Activated naive CD8-positive, alpha-beta T cell treated with anti-CD3 and anti-CD28 coated beads, Interleukin-2, amount 10 ng/mL, durations not matched to agents 7 days and 5 days (primary cell): ENCODE measurements at regions not wholly inside any gene's neighbourhood (a gene's known extent, or its start where the extent isn't known, plus 50 kb on each side); places are given as distances from the start of the nearest gene placed in this dataset.
"Not testable (repeated sequence)": the region's sequence is repeated elsewhere in the genome, so short reads cannot be mapped to it uniquely, and the experiment has no call there.

Experiments used
- ATAC-seq: fragments of 150-1000 bp; cut with Tn5 transposase; one replicate; pipeline ENCODE4 v1.10.0; 2021; ENCODE audit warnings: low read depth, moderate library complexity
- POLR2A ChIA-PET: fragments of 350-600 bp; sonication (Branson Sonifier 250); formaldehyde crosslinking; loops from one replicate; lab custom pipeline; 2021; ENCODE audit warnings: antibody characterized with exemption; lab: Charles Lee
- DNase-seq: peaks from one replicate; pipeline ENCODE4 v3.0.0; 2021
- H3K27ac Mint-ChIP-seq: one replicate; pipeline ENCODE4 v1.8.0; 2022; ENCODE audit warnings: mild to moderate bottlenecking, mixed read lengths
- H3K27me3 Mint-ChIP-seq: one replicate; pipeline ENCODE4 v1.8.0; 2022; ENCODE audit warnings: mild to moderate bottlenecking, moderate library complexity, mixed read lengths
- H3K36me3 Mint-ChIP-seq: one replicate; pipeline ENCODE4 v1.8.0; 2021; ENCODE audit warnings: mild to moderate bottlenecking, mixed read lengths
- H3K4me1 Mint-ChIP-seq: one replicate; pipeline ENCODE4 v1.8.0; 2021; ENCODE audit warnings: mixed read lengths
- H3K4me3 Mint-ChIP-seq: one replicate; pipeline ENCODE4 v1.8.0; 2022; ENCODE audit warnings: mild to moderate bottlenecking, moderate library complexity, mixed read lengths
- H3K9me3 Mint-ChIP-seq: one replicate; pipeline ENCODE4 v1.8.0; 2021; ENCODE audit warnings: mixed read lengths

DNA sequence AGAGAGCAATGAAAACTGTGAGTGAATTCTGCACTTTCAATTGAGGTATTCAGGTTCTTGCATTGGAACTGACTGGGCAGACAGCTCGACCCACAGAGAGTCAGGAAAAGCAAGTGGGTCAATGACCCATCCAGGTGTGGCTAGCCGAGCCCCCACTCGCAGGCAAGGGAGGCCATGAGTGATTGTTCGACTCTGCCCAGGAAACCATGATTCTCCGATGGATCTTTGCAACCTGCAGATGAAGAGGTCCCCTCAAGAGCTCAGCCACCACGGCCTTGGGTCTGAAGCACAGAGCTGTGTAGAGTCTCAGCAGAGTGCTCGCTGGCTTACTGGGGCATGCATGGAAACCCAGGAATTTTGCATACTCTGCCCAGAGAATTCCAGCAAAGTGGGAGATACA is 4215.4 kb upstream of the OR11H1 start:
- H3K27me3 Mint-ChIP-seq, DNase-seq, H3K36me3 Mint-ChIP-seq, H3K4me1 Mint-ChIP-seq, ATAC-seq, POLR2A ChIA-PET, H3K4me3 Mint-ChIP-seq, H3K27ac Mint-ChIP-seq: not testable (repeated sequence)
- H3K9me3 Mint-ChIP-seq, result peaks cover 34% of the 10 kb centered on the region

DNA sequence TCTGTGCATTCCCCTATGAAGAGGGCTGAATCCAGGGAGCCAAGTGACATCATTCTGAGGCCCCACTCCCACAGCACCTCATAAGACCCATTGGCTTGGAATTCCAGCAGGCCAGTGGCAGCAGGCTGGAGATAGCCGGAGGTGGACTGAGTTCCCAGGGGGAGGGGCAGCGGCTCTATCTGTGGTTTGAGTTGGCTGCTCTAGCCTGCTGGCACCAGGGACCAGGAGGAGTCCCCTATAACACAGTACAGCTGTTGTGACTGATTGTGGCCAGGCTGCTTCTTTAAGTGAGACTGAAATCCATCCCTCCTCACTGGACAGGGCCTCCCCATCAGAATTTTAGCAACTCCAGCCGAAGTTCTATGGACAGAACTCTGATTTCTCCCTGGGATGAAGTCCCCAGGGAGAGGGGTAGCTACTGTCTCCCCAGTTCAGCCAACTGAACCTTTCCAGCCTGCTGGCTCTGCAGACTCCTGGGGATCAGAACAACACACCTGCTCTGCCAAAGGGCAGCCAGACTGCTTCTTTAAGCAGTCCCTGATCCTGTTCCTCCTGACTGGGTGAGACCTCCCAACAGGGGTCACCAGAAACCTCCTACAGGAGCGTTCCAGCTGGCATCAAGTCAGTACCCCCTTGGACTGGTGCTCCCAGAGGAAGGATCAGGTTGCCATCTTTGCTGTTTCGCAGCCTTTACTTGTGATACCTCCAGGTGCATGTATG is 4214.8 kb upstream of the OR11H1 start:
- H3K4me3 Mint-ChIP-seq, DNase-seq, POLR2A ChIA-PET, H3K36me3 Mint-ChIP-seq, ATAC-seq, H3K27ac Mint-ChIP-seq, H3K27me3 Mint-ChIP-seq, H3K4me1 Mint-ChIP-seq: not testable (repeated sequence)
- H3K9me3 Mint-ChIP-seq, result peaks cover 31% of the 10 kb centered on the region

DNA sequence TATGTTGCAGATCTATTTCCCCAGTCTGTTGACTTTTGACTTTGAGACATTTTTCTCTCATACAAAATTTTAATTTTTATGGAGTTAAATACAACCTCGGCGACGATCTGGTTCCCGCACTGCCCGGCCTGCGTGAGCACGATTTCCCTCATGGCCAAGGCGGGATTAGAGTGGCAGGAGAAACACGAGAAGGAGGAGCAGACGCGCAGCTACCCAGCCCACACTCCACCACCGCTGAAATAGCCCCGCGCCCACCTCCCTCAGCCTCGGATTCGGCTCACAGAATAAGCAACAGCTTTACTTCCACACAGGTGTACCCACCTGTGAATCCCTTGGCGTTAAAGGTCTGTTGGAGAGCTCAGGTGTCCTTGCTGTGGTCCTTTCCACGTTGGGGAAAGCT is 4209.4 kb upstream of the OR11H1 start:
- peaks cover 19% of the 10 kb centered on the region for H3K9me3 Mint-ChIP-seq
- H3K4me3 Mint-ChIP-seq, DNase-seq, POLR2A ChIA-PET, H3K27ac Mint-ChIP-seq, H3K4me1 Mint-ChIP-seq, ATAC-seq, H3K27me3 Mint-ChIP-seq, H3K36me3 Mint-ChIP-seq: not testable (repeated sequence)

DNA sequence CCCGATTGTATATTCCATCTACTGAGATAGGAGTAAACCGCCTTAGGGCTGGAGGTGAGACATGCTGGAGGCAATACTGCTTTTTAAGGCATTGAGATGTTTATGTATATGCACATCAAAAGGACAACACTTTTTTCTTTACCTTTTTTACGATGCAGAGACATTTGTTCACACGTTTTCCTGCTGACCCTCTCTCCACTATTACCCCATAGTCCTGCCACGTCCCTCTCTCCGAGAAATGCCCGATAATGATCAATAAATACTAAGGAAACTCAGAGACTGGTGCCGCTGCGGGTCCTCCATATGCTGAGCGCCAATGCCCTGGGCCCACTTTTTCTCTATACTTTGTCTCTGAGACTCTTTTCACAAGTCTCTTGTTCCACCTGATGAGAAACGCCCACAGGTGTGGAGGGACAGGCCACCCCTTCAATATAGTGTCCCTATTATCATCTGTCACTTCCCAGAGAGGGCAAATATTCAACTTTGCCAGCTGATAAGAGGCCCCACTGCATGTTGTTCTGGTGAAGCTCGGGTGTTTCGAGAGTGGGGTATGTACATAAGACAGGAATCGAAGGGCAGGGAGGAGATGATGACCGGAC is 4203.5 kb upstream of the OR11H1 start:
- POLR2A ChIA-PET, ATAC-seq, H3K27me3 Mint-ChIP-seq, H3K4me3 Mint-ChIP-seq, DNase-seq, H3K36me3 Mint-ChIP-seq, H3K27ac Mint-ChIP-seq, H3K4me1 Mint-ChIP-seq: not testable (repeated sequence)
- peaks cover 33% of the 10 kb centered on the region for H3K9me3 Mint-ChIP-seq

DNA sequence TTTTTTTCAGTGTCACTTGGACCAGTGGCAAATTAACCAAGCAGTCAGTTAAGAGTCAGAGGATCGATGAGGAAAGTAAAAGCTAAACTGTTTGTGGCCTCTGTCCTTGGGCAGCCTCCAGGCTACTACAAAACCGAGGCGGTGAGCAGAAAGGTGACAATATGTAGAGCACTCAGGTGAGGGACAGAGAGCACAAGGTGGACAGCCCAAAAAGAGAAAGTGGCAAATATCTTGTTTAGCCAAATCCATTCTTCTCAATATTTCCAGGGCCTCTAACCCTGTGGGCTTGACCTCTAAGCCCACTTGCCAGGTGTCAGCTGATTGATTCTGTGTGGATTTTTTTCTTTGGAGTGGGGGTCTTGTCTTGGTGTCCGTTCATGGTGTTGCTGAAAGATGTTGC is 4202.2 kb upstream of the OR11H1 start:
- ATAC-seq (no peak), DNase-seq (no peak)
- Mint-ChIP-seq H3K36me3 (no peaks in the 10 kb centered on the region), H3K27ac (no peak overlapping the region), H3K4me1 (no peaks in the 10 kb centered on the region), H3K4me3 (no peak overlapping the region), H3K27me3 (no peaks in the 10 kb centered on the region), H3K9me3 (peaks cover 34% of the 10 kb centered on the region)
- POLR2A ChIA-PET, result no interaction called here

DNA sequence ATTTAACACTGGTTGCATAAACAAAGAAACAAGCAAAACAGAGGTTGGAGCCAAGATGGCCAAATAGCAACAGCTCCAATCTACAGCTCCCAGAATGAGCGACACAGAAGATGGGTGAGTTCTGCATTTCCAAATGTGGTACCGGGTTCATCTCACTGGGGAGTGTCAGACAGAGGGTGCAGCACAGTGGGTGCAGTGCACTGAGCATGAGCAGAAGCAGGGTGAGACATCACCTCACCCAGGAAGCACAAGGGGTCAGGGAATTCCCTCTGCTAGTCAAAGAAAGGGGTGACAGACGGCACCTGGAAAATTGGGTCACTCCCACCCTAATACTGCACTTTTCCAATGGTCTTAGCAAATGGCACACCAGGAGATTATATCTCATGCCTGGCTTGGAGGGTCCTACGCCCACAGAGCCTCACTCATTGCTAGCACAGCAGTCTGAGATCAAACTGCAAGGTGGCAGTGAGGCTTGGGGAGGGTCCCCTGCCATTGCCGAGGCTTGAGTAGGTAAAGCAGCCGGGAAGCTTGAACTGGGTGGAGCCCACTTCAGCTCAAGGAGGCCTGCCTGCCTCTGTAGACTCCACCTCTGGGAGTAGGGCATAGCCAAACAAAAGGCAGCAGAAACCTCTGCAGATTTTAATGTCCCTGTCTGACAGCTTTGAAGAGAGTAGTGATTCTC is 4186.5 kb upstream of the OR11H1 start:
- ATAC-seq, H3K4me3 Mint-ChIP-seq, H3K27ac Mint-ChIP-seq, H3K36me3 Mint-ChIP-seq, H3K4me1 Mint-ChIP-seq, H3K27me3 Mint-ChIP-seq, DNase-seq, POLR2A ChIA-PET: not testable (repeated sequence)
- peaks cover 41% of the 10 kb centered on the region for H3K9me3 Mint-ChIP-seq

DNA sequence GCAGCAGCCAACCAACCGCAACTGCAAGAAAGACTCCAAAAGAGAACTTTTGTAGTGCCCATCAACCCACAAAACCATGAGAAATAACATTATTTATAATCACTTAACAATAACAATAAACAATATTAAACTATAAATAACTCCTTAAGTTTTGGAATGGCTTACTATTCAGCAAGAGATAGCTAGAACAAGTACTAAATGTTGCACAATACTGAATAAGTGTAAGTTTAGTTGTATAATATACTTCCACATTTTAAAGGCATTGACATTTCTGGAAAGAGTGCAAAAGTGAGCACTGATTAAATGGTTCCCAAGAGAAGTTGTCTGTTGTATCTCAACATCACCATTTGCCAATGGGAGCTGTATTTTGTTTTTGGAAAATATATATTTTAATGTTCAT is 4176.8 kb upstream of the OR11H1 start:
- DNase-seq, ATAC-seq, H3K36me3 Mint-ChIP-seq, H3K4me1 Mint-ChIP-seq, H3K4me3 Mint-ChIP-seq, H3K27ac Mint-ChIP-seq, H3K27me3 Mint-ChIP-seq, POLR2A ChIA-PET: not testable (repeated sequence)
- peaks cover 32% of the 10 kb centered on the region for H3K9me3 Mint-ChIP-seq

DNA sequence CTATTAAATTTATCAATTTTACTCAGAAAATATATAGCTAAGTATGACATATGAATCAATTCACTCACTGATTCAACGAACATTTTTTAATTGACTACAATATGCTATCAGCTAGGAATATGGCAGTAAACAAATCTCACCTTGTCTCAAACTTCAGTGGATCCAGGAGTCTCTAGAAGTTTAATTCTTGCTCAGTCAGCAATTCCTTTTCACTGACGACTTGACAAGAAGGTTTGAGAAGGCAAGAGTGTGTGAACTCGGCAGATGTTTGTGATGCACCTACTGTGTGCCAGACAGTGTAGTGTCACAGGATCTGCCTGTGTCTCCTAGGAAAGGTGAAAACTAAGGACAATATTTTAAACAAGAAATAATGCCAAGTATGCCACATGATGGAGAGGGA is 4175.7 kb upstream of the OR11H1 start:
- DNase-seq, H3K4me3 Mint-ChIP-seq, ATAC-seq, H3K27ac Mint-ChIP-seq, H3K27me3 Mint-ChIP-seq, H3K36me3 Mint-ChIP-seq, POLR2A ChIA-PET, H3K4me1 Mint-ChIP-seq: not testable (repeated sequence)
- peaks cover 33% of the 10 kb centered on the region for H3K9me3 Mint-ChIP-seq

DNA sequence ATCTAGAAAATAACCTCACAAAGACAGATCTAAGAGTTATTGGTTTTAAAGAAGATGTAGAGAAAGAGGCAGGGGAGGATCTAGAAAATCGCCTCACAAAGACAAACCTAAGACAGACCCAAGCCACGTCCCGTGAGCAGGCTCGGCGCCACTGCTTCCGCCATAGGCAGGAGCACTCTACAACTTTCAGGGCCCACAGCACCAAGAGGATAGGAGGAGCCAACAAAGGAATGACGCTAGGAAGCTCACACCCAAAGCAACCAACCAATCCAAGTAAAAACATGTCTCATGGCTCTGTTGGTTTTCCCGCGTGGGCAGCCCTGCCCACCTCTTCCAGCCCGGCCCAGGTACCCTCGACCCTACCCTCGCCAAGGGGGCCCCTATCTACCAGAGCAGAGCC is 4167.4 kb upstream of the OR11H1 start:
- no peaks in the 10 kb centered on the region for H3K36me3 Mint-ChIP-seq
- no peak overlapping the region for H3K4me3 Mint-ChIP-seq
- H3K27ac Mint-ChIP-seq, result no peak overlapping the region
- ATAC-seq, result no peak
- POLR2A ChIA-PET, result no interaction called here
- no peaks in the 10 kb centered on the region for H3K27me3 Mint-ChIP-seq
- no peaks in the 10 kb centered on the region for H3K4me1 Mint-ChIP-seq
- H3K9me3 Mint-ChIP-seq, result peaks cover 31% of the 10 kb centered on the region
- no peak for DNase-seq

DNA sequence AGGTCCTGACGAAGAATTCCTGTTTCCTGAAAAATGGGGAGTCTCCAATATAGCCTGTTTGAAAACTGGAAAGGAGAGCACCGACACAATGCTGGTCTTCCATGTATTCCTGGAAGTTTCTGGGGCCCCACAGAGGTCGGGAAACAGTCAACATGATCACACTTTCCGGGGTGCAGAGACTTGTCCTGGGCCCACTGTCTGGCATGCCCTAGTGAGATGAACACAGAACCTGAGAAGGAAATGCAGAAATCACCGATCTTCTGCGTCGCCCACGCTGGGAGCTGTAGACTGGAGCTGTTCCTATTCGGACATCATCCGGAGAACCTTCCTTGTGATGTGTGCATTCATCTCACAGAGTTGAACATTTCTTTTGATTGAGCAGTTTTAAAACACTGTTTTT is 4166.5 kb upstream of the OR11H1 start:
- H3K9me3 Mint-ChIP-seq, result peaks cover 33% of the 10 kb centered on the region
- ATAC-seq, H3K36me3 Mint-ChIP-seq, H3K4me3 Mint-ChIP-seq, H3K4me1 Mint-ChIP-seq, POLR2A ChIA-PET, H3K27me3 Mint-ChIP-seq, H3K27ac Mint-ChIP-seq, DNase-seq: not testable (repeated sequence)

DNA sequence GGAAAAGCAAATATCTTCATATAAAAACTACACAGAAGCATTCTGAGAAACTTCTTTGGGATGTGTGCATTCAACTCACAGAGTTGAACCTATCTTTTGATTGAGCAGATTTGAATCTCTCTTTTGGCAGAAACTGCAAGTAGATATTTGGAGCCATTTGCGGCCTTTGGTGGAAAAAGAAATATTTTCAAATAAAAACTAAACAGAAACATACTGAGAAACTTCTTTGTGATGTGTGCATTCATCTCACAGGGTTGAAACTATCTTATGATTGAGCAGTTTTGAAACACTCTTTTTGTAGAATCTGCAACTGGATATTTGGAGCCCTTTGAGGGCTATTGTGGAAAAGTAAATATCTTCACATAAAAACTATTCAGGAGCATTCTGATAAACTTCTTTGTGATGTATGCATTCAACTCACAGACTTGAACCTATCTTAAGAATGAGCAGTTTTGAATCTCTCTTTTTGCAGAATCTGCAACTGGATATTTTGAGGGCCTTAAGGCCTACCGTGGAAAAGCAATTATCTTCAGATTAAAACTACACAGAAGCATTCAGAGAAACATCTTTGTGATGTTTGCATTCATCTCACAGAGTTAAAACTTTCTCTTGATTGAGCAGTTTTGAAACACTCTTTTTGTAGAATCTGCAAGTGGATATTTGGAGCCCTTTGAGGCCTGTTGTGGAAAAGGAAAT is 4158.2 kb upstream of the OR11H1 start:
- H3K27ac Mint-ChIP-seq, ATAC-seq, H3K4me1 Mint-ChIP-seq, H3K4me3 Mint-ChIP-seq, DNase-seq, H3K36me3 Mint-ChIP-seq, POLR2A ChIA-PET, H3K27me3 Mint-ChIP-seq: not testable (repeated sequence)
- H3K9me3 Mint-ChIP-seq, result peaks cover 38% of the 10 kb centered on the region

DNA sequence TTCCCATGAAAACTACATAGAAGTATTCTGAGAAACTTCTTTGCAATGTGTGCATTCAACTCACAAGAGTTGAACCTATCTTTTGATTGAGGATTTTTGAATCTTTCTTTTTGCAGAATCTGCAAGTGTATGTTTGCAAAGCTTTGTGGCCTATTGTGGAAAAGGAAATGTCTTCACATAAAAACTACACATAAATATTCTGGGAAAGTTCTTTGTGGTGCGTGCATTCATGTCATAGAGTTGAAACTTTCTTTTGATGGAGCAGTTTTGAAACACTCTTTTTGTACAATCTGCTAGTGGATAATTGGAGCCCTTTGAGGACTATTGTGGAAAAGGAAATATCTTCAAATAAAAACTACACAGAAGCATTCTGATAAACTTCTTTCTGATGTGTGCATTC is 4157.7 kb upstream of the OR11H1 start:
- peaks cover 42% of the 10 kb centered on the region for H3K9me3 Mint-ChIP-seq
- H3K4me1 Mint-ChIP-seq, DNase-seq, H3K36me3 Mint-ChIP-seq, H3K27me3 Mint-ChIP-seq, H3K27ac Mint-ChIP-seq, ATAC-seq, POLR2A ChIA-PET, H3K4me3 Mint-ChIP-seq: not testable (repeated sequence)
